DMS53 (cell line): ENCODE measurements at regions not wholly inside any gene's neighbourhood (a gene's known extent, or its start where the extent isn't known, plus 50 kb on each side); places are given as distances from the start of the nearest gene placed in this dataset.
A peak's percentile ranks its signal among the peaks of the same experiment; 100 is the strongest.

Experiments used
- DNase-seq: peaks from one replicate; lab custom pipeline; 2025; lab: John Stamatoyannopoulos, UW

GRCh38 chr9:90306158-90306557 lies 336.5 kb downstream of the DIRAS2 start:
- no peak for DNase-seq

DNA sequence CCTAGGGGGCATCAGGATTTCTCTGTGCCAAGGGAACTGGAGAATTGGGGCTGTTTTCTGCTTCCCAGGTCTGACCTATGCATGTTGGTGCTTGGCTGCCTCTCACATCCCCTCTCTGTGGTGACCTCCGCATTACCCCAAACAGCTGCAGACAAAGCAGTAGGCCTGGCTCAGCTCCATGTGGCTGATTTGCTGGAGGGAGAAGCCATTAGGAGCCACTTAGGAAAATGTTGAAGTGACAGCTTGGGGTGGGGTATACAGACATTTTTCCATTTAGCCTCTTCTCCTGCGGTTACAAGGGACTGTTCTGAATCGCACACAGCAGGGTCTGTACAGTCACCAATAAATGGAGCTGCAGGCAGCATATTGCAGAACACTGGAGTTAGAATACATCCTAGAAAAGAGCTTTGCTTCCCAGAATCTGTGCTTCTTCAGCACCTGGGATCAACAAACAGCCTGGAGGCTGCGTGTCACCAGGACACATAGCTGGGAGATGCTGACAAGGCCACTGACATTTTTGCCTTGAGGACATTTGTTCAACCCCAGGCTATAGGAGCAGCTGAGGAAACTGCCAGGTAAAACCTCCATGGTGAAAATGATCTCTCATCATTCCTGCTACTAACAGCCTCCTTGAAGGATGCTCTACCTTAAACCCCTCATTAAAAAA lies 335.3 kb downstream of the DIRAS2 start:
- DNase-seq: no peak

DNA sequence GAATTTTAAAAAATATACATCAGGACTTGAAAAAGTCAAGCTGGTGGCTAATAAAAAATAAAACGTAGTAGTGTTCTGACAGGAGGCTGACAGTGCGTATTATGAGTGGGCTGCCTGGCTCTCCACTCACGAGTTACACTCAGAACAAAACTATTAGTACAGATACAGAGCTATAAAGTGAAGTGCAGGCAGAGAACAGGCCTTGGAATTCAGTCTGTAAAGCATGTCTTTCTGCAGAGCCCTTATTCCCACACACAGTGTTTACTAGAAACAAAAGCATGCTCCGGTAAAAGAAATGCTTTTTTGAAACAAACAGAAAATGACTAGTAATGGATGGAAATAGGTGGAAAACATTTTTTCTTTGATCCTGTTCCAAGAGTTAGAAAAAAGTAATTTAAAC lies 334.7 kb downstream of the DIRAS2 start:
- no peak for DNase-seq

DNA sequence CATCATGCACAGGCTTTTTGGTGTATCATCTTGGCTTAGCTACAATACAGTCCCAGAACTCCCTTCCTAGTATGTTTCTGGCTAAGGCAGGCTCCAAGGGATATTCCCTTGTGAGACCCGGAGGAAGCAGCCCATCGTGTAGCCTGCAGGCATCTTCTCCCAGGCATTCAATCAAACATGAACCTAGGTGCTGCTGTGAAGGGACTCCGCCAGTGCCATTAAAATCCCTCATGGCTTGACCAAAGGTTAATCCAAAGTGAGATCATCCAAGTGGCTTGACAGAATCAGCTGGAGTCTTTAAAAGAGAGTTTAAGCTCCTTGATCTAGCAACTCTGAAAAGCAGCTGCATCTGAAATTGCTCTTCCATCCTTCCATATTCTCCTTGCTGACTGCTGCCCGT lies 333.9 kb downstream of the DIRAS2 start:
- DNase-seq: no peak

- peak; percentile 8 for DNase-seq
These were observed 332.7 kb downstream of the DIRAS2 start for GRCh38 chr9:90309809-90310520.

DNA sequence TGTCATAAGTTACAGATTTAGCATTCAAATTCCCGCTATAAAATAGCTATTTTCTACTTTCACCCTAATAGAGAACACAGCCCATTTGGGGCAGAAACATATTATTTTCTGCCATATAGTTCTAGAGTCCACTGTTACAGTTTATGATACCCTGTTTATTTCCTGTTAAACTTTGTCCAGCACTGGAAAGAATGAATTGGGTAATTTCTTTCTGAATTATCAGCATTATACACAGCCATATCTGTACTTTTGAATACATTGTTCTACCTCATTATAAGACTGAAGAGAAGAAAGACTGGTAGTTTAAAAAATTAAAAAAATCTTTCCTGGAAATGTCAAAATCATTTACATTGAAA lies 332.1 kb downstream of the DIRAS2 start:
- no peak for DNase-seq

DNA sequence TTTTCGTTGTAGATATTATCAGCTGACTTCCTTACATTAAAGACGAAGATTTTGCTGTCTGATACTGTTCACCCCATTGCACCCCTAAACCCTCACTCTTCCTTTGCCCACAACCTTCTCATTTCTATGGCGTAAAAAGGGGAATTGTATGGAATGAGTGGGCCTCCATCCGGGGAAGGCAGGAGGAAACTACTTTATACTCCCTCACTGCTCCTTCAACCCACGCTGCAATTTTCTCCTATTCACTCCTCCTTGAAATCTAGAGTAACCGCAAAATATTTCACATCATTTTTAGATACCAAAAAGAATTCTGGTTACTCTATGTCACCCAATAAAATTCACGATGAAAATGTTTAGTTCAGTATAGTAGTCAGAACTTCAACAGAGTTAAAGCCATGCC lies 330.8 kb downstream of the DIRAS2 start:
- DNase-seq: no peak

DNA sequence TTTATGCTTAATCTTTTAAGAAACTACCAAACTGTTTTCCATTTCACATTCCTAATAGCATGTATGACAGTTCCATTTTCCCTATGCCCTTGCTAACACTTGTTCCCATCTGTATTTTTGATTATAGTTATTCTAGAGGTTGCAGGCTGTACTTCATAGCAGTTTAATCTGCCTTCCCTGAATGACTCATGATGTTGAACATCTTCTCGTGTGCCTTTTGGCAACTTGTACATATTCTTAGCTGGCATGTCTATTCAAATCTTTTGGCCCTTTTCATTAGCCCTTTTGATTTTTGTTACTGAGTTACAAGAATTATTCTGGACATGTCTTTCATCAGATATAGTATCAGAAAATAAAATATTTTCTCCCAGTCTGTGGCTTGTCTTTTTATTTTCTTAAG lies 320.3 kb downstream of the DIRAS2 start:
- no peak for DNase-seq

DNA sequence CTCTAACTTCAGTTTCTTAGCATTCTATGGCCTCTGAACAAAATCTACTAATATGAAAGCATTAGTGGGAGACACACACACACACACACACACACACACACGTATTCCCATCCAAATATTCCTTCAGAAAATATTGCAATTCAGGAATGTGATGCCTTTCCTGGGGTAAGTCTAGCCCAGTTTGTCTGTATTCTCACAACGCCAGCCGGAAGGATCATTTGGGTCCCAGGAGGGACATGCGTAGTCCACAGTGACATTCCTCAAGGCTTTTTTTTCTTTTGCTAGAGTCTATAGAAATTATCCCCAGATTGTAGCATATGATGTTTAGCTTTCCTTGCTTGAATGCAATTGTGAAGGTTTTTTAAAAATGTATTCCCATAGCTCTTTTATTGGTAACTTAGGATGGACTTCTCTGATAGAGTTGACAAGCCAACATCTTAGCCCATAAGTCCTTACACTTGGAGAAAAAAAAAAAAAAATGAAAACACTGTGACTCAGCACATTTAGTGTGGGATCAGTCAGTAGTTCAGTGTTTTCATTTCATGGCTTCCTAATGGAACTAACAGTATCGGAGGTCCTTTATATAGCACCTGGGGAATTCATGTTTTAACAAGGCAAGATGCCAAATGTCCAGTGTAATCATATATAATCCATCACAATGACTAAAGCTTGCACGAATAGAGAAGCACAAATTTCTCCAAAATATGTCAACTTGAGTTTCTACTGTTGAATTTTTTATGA lies 316.5 kb downstream of the DIRAS2 start:
- DNase-seq: peak; percentile 11

- DNase-seq: no peak
These were observed 312.4 kb downstream of the DIRAS2 start for GRCh38 chr9:90330231-90330630.

DNA sequence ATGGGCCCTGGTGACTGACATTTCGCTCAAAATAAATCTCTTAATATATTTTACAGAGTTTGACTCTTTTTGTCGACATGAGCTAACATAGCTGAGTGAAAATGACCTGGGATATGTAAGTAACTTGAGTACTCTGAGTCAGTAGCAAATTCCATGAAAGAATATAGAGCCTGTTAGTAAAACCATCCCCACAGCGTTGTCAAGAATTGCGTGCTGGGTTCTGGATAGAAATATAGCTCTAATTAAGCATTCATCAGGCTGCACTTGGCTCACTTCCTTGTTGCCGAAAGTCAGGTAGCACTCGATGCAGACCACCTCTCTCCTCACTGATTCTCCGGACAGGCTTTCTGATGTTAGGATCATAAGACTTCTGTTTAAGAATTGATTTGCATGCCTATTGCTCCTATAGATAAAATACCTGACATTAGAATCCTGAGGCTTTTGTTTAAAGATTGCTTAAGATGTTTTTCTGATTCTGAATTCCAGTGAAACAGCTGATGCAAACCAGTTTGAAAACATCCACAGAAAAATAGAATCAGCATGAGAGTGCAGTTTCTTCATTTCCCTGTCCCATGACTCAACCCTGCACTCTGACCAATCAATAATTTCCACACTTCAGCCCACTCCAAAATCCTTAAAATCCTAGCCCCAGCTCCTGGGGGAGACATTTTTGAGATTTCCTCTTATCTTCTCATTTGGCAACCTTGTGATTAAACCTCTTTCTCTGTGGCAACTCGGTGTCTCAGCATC lies 310.6 kb downstream of the DIRAS2 start:
- DNase-seq: no peak

- no peak for DNase-seq
These were observed 309.4 kb downstream of the DIRAS2 start for GRCh38 chr9:90333226-90333625.

DNA sequence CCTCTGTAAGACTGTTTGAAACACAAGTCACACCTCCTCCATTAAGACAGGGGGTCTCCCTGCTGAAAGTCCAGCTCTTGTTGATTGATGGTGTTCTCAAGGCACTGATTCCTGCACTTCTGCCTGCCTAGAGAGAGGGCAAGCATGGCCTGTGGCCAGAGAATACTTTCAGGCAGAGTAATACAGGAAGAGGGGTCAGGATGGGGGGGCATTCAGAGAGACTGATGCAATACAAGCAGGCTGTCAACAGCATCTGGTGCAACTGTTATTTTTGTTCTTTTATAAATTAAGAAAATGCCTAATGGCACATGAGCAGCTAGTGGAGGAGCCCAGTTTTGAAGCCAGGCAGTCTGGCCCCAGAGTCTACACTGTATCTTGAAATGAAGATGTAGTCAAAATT lies 302.2 kb downstream of the DIRAS2 start:
- no peak for DNase-seq

DNA sequence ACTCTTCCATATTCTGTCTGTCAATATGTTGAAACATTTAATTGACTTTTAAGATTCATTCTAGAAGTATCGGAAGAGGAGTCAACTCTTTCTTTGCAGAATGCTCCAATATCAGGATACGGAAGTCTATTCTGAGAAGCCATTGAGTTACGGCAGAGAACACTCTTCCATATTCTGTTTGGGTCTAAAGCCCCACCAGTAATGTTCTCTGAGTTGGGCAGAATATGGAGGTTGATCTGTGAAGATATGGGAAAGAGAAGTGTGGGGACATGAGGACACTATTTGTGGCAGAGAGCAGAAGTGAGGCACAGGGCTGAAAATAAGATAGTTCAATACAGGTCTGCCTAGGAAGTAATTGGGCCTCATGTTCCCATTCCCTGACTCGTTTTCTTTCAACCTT lies 300.0 kb downstream of the DIRAS2 start:
- no peak for DNase-seq

GRCh38 chr9:90343366-90343765 lies 299.3 kb downstream of the DIRAS2 start:
- no peak for DNase-seq

DNA sequence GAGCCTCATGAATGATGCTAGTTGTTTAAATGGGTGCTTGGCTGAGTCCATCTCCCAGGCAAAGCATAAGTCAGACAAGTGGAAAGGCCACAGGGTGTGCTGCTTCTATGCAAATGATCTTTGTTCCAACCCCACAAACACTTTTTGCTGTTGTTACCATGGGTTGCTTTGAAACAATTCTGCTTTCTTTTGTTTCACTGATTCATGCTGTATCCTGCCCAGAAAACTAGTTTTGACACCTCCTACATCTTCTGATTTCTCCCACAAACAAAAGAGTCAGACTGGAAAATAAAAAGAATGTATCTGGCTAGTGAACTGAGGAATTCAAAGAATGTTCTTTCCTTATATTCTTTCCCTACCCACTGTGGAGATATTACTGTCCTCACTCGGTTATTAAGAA lies 298.6 kb downstream of the DIRAS2 start:
- peak; percentile 5 for DNase-seq

DNA sequence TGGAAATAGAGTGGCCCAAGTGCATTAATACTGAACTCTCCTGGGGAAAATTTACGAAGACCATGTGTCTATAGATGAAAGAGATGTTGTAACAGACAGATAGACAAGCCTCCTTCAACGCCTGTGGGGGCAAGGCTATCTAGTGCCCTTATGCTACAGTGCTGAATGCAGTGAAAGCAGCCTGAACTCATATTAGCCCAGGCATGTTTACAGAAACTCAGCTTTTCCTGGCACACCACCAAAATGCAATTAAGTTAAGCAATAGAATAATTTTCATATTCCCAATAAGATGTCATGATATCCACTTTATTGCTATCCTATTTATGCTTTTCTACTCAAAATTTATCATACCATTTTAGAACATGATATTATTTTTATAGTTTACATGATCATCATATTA lies 277.0 kb downstream of the DIRAS2 start:
- no peak for DNase-seq

- no peak for DNase-seq
These were observed 274.4 kb downstream of the DIRAS2 start for GRCh38 chr9:90368241-90368640.

GRCh38 chr9:90368928-90369327 lies 273.7 kb downstream of the DIRAS2 start:
- DNase-seq: no peak

- no peak for DNase-seq
These were observed 262.9 kb downstream of the DIRAS2 start for GRCh38 chr9:90379771-90380170.

DNA sequence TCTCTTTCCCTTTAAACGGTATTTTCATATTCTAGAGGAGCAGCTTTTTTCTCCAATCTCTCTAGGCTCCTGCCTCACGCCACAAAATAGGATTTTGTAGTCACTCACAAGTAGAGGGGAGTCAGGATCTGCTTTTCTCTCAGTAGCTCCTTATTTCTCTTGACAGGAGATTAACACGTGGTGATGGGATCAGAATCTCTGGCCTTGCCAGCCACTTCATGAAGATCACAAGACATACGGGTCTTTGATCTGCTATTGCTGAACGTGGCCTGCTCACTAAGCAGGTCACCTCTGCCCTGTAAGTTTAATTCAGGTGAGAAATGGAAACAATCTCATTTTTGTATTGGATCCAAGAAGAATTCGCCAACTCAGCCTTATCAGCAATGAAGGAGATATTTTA lies 257.5 kb downstream of the DIRAS2 start:
- DNase-seq: no peak

- peak; percentile 4 for DNase-seq
These were observed 249.1 kb downstream of the DIRAS2 start for GRCh38 chr9:90393365-90394152.
